ENCODE measurements at regions not wholly inside any gene's neighbourhood (a gene's known extent, or its start where the extent isn't known, plus 50 kb on each side); places are given as distances from the start of the nearest gene placed in this dataset.
"Not testable (repeated sequence)": the region's sequence is repeated elsewhere in the genome, so short reads cannot be mapped to it uniquely, and the experiment has no call there.

GRCh38 chr9:66819510-66819909 is 81.0 kb upstream of the ZNF658 start:
- TF ChIP-seq EP300, POLR2AphosphoS5, POLR2A (IDR thresholded peaks at IDR 0.05): not testable (repeated sequence)
- TF ChIP-seq, protein P1, sequence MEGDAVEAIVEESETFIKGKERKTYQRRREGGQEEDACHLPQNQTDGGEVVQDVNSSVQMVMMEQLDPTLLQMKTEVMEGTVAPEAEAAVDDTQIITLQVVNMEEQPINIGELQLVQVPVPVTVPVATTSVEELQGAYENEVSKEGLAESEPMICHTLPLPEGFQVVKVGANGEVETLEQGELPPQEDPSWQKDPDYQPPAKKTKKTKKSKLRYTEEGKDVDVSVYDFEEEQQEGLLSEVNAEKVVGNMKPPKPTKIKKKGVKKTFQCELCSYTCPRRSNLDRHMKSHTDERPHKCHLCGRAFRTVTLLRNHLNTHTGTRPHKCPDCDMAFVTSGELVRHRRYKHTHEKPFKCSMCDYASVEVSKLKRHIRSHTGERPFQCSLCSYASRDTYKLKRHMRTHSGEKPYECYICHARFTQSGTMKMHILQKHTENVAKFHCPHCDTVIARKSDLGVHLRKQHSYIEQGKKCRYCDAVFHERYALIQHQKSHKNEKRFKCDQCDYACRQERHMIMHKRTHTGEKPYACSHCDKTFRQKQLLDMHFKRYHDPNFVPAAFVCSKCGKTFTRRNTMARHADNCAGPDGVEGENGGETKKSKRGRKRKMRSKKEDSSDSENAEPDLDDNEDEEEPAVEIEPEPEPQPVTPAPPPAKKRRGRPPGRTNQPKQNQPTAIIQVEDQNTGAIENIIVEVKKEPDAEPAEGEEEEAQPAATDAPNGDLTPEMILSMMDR (IDR thresholded peaks at IDR 0.05): not testable (repeated sequence)

Data from gastroesophageal sphincter (tissue), 3 donors.